ENCODE measurements at regions not wholly inside any gene's neighbourhood (a gene's known extent, or its start where the extent isn't known, plus 50 kb on each side); places are given as distances from the start of the nearest gene placed in this dataset.

GRCh38 chr4:127538016-127538415 lies 94.7 kb upstream of the INTU start:
- Histone ChIP-seq H3K27ac (ENCODE audit: insufficient read depth, low read depth, low read length) (no peak overlapping the region), H3K36me3 (ENCODE audit: control insufficient read depth in 2 of 2, extremely low read depth in 1 of 2, insufficient read depth in 2 of 2, low read length in 2 of 2) (no peaks in the 10 kb centered on the region), H3K9ac (replicated peaks; ENCODE audit: extremely low read depth, insufficient read depth, low read length) (no peak overlapping the region), H3K79me2 (ENCODE audit: control insufficient read depth, insufficient read depth, low read length) (no peaks in the 10 kb centered on the region), H2AFZ (ENCODE audit: low read depth, low read length) (no peak overlapping the region), H3K27me3 (ENCODE audit: control insufficient read depth in 2 of 2, insufficient read depth in 2 of 2, low read length in 2 of 2) (peaks cover 0 to 4% of the 10 kb centered on the region in 2 experiments), H3K9me1 (replicated peaks; ENCODE audit: control insufficient read depth, extremely low read depth, insufficient read depth, low read length) (no peaks in the 10 kb centered on the region), H3K4me1 (ENCODE audit: control insufficient read depth, extremely low read depth, insufficient read depth, low read length) (no peaks in the 10 kb centered on the region), H3K4me3 (replicated peaks in 1 of 3; ENCODE audit: insufficient read depth in 1 of 3, low read depth in 1 of 3, low read length in 3 of 3) (no peak overlapping the region), H3K4me2 (ENCODE audit: insufficient read depth, low read length) (no peak overlapping the region), H3K9me3 (replicated peaks; ENCODE audit: control insufficient read depth, insufficient read depth, low read length) (no peaks in the 10 kb centered on the region), H4K20me1 (replicated peaks; ENCODE audit: control insufficient read depth, extremely low read depth, insufficient read depth, low read length) (no peaks in the 10 kb centered on the region)
- ChIA-PET CTCF (interaction anchor here (0.8 to 1.0 kb wide), 2 partner anchors 12 to 934 kb away, joined by 3 to 5 read pairs; no protein-coding TSS in a partner anchor), POLR2A (no interaction called here)
- FAIRE-seq (no peak), DNase-seq (ENCODE audit: low read depth, low spot score) (no peak)
- dilution Hi-C loops (cut with MboI; ENCODE audit: extremely low pct_ligation_motif_present, low sequenced_read_pairs), result no loop called here
- intact Hi-C loops (cut with micrococcal nuclease), result loop anchor here (10.0 kb wide), 1 partner anchor 913 kb away; no protein-coding TSS in a partner anchor
- no TSS peak for BruUV-seq (replicated peaks)
- TF ChIP-seq EZH2 (IDR thresholded peaks at IDR 0.05; ENCODE audit: borderline replicate concordance, low read depth, low read length, severe bottlenecking) (no peak), POLR2A (IDR thresholded peaks at IDR 0.05; ENCODE audit: low read depth, low read length) (no peak), GATA2 (IDR thresholded peaks at IDR 0.05; ENCODE audit: insufficient read depth, insufficient read length, low read depth, low read length) (no peak), MYC (IDR thresholded peaks at IDR 0.05; ENCODE audit: low read depth, low read length) (no peak), MAX (IDR thresholded peaks at IDR 0.05; ENCODE audit: insufficient read depth, insufficient read length) (no peak), CTCF (IDR thresholded peaks at IDR 0.05; ENCODE audit: extremely low read depth in 1 of 2, insufficient read depth in 1 of 2, low read depth in 1 of 2, low read length in 2 of 2) (no peak), JUN (IDR thresholded peaks at IDR 0.05; ENCODE audit: borderline replicate concordance, insufficient read depth, insufficient read length, low read depth) (no peak), POLR2AphosphoS5 (IDR thresholded peaks at IDR 0.05; ENCODE audit: insufficient read depth, low read depth, low read length) (no peak), FOS (IDR thresholded peaks at IDR 0.05; ENCODE audit: borderline replicate concordance, insufficient read depth, low read length) (no peak)
